Ovary (tissue), 7 donors: ENCODE measurements at regions not wholly inside any gene's neighbourhood (a gene's known extent, or its start where the extent isn't known, plus 50 kb on each side); places are given as distances from the start of the nearest gene placed in this dataset.
"Not testable (repeated sequence)": the region's sequence is repeated elsewhere in the genome, so short reads cannot be mapped to it uniquely, and the experiment has no call there.

Experiments used
- DNase-seq, 5 donors: peaks; one replicate each; pipeline ENCODE4 v3.0.0-alpha.2; 2019 to 2020
- H3K27ac ChIP-seq, 2 donors: fragments of 200-600 bp; one replicate each; pipeline versions ENCODE4 v1.5.1 to v1.8.0; 2019 to 2022
- H3K27me3 ChIP-seq: fragments of 200-600 bp; one replicate; pipeline ENCODE4 v1.8.0; 2022
- H3K36me3 ChIP-seq: fragments of 200-600 bp; sonication (generic); one replicate; pipeline ENCODE4 v1.5.1; 2019
- H3K4me1 ChIP-seq: one replicate; pipeline ENCODE4 v1.8.1; 2013; ENCODE audit warnings: mild to moderate bottlenecking, moderate library complexity; ENCODE audit not compliant: insufficient read depth
- H3K4me3 ChIP-seq: fragments of 200-600 bp; sonication (generic); one replicate; pipeline ENCODE4 v1.5.1; 2017
- H3K9me3 ChIP-seq, 2 donors: fragments of 200-600 bp in 1 of 2; sonication (generic) in 1 of 2; one replicate each; pipeline versions ENCODE4 v1.5.1 to v1.8.1; 2013 to 2019; ENCODE audit warnings: mild to moderate bottlenecking in 1 of 2, moderate library complexity in 1 of 2
- WGBS, 3 donors: extraction: QIAGEN DNeasy Blood & Tissue Kit in 1 of 3; methylation state at CpG; one replicate each; pipeline versions ENCODE4 v1.1.5 to v1.1.7; 2013 to 2017; 5-methylcytosine and 5-hydroxymethylcytosine counted together
- intact Hi-C, 4 donors: fragments of 100-400 bp; cut with DNase I; formaldehyde crosslinking; loops; one replicate each; pipeline versions ENCODE4 v1.11.0 to v1.15.1; 2022 to 2023
- donor health status: DM: no; HTN: no; CAD: no; lungs with moderate emphysema.
- donor health status: DM: no; HTN: no; CAD: no.
- donor health status: Bipolar disorder and iron deficiency.
- donor health status: DM: no; HTN: no; CAD: no.
- donor health status: DM: yes; HTN: yes; CAD: no.

DNA sequence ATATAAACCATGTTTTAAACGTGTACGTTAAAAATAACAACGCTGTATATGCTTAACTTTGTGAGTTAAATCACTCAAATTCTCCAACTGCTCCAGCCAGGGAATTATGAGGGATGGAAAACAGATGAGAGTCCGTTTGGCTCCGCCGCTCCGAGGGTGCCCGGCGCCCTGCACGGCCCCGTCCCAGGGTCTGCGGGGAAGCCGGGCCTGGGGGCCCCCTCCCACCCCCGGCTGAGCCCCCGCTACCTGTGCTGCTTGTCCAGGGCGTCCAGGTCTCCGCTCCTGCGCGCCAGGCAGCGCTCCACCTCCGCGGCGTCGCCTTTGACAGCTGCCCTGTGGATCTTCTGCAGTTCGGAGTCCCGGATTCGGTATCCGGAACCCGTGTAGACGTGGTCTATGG lies 415.5 kb downstream of the FOXD4L4 start:
- H3K27ac ChIP-seq, H3K27me3 ChIP-seq, intact Hi-C loops, H3K9me3 ChIP-seq, H3K4me1 ChIP-seq, H3K4me3 ChIP-seq, H3K36me3 ChIP-seq, DNase-seq: not testable (repeated sequence)
- 0% methylated on average over 10 of the region's 30 CpGs; no CpG with 5 or more reads in 2 of the 3 donors for WGBS, 3 donors

DNA sequence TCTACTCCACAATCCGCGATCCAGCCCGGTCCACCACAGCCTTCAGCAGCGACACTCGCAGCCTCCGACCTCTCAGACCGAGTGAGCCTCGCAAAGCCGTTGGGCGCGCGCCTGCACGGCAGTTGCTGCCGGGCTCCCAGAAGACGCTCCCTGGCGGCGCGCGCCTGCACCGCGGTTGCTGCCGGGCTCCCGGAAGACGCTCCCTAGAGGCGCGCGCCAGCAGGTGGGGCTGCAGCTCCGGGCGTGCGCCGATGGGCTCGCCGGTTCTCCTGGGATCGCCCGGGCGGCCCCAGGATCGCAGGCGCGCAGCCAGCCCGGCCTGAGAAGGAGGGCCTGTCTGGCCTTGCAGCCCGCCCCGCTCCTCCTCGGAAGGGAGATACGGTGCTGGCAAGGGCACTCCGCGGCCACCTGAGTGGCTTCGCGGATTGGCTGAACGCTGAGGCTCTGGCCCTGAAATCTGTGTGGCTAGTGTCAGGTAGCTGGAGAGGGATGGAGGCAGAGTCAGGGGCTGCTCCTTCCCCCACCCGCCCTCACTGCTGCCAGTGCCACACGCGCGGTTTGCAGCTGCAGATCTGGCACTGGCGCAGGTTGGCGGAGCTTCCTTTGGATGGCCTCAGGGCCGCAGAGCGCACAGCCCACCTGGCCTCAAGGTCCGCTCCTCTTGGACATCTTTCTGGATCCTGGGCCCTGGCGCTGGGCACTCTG lies 416.2 kb downstream of the FOXD4L4 start:
- H3K4me1 ChIP-seq, H3K9me3 ChIP-seq, H3K4me3 ChIP-seq, H3K27ac ChIP-seq, intact Hi-C loops, H3K36me3 ChIP-seq, H3K27me3 ChIP-seq: not testable (repeated sequence)
- 0% methylated on average over 5 to 30 of the region's 59 CpGs for WGBS, 3 donors
- peak in 2 of 5 donors; percentile 16 to 56 for DNase-seq

DNA sequence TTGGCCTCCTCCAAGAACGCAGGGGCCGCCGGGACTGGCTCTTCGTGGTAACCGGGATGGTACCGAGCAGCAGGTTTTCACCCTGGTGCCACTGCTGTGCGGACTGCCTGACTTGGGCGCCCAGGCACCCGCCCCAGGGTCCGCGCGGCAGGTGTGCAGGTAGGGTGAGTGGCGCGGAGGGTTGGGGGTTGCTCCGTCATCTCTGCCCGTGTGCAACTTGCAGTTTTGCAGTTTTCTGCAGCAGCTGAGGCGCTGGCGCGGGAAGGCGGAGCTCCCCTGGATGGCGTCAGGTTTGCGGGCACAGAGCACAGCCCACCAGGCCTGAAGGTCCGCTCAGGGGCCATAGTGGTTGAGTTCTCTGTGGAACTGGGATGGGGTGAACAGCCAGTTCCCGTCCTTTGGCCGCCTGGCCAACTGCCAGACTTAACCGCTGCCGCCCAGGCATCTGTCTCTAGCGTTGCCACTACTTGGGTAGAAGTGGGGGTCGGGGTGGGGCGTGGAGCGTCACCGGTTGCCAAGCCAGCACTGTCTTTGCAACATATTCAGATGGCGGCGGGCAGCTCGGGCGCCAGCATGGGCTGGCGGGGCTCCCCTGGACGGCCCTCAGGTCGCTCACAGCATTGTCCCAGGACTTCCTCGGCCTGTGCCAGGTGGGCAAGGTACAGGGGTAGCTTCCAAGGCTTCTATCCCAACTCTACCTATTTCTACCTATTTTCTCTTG lies 417.2 kb downstream of the FOXD4L4 start:
- peak in 1 of 5 donors; percentile 4 for DNase-seq
- intact Hi-C loops, H3K36me3 ChIP-seq, H3K4me3 ChIP-seq, H3K27ac ChIP-seq, H3K27me3 ChIP-seq, H3K4me1 ChIP-seq, H3K9me3 ChIP-seq: not testable (repeated sequence)
- 7 to 32% (median 18%) methylated on average over 3 to 20 of the region's 40 CpGs for WGBS, 3 donors

DNA sequence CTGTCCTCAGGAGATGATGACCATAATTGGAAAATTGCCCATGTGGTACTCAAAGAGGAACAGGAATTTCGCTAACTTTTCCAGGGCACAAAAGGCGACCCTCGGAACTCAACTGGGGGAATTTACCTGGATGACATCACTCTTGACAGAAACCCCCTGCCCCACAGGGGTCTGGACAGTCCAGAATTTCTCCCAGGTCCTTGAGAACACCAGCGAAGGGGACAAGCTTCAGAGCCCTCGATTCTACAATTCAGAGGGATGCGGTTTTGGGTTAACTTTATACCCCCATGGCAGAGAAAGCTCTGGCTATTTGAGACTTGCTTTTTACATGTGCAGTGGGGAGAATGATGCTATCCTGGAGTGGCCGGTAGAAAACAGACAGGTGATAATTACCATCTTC lies 445.4 kb downstream of the FOXD4L4 start:
- H3K27me3 ChIP-seq, H3K4me3 ChIP-seq, DNase-seq, H3K9me3 ChIP-seq, H3K27ac ChIP-seq, H3K36me3 ChIP-seq, H3K4me1 ChIP-seq, intact Hi-C loops: not testable (repeated sequence)
- 73 to 82% (median 78%) methylated on average over 5 to 7 of the region's 7 CpGs for WGBS, 3 donors

DNA sequence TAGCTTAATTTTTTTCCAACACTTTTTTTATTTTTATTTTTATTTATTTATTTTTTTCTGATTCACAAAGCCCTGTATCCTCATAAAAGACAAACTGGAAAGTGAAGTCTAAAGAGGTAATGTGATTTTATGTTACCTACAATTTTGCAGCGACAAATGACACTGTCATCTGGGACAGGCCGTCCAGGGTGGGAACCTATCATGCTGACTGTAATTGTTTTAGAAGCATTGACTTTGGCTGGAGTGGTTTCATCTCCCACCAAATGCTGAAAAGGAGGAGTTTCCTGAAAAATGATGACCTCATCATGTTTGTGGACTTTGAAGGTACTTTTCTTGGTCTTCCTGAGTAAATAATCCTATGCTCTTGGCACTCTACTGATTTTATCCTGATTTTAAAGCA lies 446.7 kb downstream of the FOXD4L4 start:
- DNase-seq, H3K4me1 ChIP-seq, H3K9me3 ChIP-seq, intact Hi-C loops, H3K36me3 ChIP-seq, H3K4me3 ChIP-seq, H3K27me3 ChIP-seq, H3K27ac ChIP-seq: not testable (repeated sequence)
- WGBS, 3 donors: 70 to 82% (median 78%) methylated on average over 2 of the region's 2 CpGs

DNA sequence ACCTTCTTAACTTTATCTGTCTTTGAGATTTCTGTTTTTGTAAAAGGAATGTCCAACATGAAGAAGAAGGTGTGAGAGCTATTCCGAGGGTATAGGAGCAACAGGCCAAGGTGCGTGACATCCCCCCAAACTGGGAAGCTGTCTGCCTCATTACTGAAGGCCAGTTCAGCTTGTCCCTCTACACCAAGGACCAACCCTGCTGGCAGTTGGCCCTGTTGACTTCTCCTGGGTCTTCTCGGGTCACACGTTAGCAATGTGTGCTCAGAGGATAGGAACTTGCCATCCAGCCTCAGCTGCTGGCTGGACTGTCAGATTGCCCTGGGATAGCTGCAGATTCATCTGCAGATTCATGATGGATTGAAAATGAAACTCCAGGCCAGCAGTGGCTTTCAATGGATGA lies 460.3 kb downstream of the FOXD4L4 start:
- H3K27me3 ChIP-seq, H3K36me3 ChIP-seq, H3K4me1 ChIP-seq, H3K27ac ChIP-seq, intact Hi-C loops, H3K9me3 ChIP-seq, DNase-seq, H3K4me3 ChIP-seq: not testable (repeated sequence)
- WGBS, 3 donors: 60 to 87% methylated on average over 2 of the region's 4 CpGs; no CpG with 5 or more reads in 1 of the 3 donors

DNA sequence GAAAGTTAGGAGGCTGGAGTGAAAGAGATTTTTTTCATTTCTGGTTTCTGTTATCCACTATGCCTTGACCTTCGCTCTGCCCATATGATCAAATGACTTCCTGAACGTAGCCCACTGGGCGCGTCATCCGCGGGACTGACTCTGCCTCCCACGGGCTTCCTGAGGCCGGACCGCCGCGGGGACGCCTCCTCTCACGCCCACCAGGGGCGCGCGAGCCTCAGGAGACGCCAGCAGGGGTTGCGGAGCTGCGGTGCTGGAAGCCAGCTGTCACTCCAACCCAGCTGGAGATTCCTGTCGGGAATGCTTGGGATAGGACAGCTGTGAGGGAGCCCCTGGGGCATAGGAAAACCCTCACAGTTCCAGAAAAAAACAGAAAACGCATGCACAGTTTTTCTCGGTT lies 461.5 kb downstream of the FOXD4L4 start:
- H3K4me3 ChIP-seq, H3K36me3 ChIP-seq, H3K9me3 ChIP-seq, intact Hi-C loops, H3K27ac ChIP-seq, DNase-seq, H3K4me1 ChIP-seq, H3K27me3 ChIP-seq: not testable (repeated sequence)
- 37 to 54% (median 47%) methylated on average over 3 to 19 of the region's 22 CpGs for WGBS, 3 donors

DNA sequence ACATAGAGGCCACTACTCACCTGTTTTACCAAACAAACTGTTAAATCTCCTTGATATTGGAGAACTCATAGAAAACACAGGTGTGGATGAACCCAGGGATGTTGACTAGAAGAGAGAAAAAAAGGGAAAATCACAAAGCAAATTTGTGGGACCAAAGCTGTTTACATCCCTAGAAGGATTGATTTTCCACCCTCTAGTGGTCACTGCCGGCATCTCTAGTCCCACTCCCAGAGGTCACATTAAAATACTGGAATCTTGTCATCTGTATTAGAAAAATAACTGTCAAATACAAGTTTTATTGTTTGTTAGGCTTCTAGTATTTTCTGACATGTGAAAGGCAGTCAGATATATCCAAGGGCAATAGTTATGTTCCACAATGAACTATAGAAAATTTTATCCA lies 469.7 kb downstream of the FOXD4L4 start:
- H3K27ac ChIP-seq, H3K4me1 ChIP-seq, H3K4me3 ChIP-seq, H3K27me3 ChIP-seq, H3K9me3 ChIP-seq, intact Hi-C loops, H3K36me3 ChIP-seq, DNase-seq: not testable (repeated sequence)
- no CpG with 5 or more reads among the region's 1 CpG for WGBS, 3 donors

DNA sequence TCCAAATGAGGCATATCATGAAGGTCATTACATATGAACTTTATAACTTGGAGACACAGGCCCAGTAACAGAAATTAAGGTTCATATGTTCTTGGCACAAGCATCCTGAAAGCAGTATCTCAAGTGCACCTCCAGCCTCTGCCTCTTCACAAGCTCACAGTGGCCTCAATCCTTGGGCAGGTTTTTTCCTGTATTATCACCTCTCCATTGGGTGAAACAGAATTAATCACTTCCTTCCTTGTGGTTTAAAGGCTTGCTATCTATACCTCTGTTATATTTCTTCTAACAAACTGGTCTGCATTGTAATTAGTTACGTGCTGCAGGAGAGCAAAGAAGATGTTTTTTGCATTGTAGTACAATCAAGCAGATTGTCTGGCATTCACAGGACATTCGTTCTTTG lies 471.0 kb downstream of the FOXD4L4 start:
- H3K27me3 ChIP-seq, H3K4me3 ChIP-seq, H3K9me3 ChIP-seq, intact Hi-C loops, DNase-seq, H3K4me1 ChIP-seq, H3K36me3 ChIP-seq, H3K27ac ChIP-seq: not testable (repeated sequence)
- WGBS, 3 donors: 71 to 91% methylated on average over 1 of the region's 2 CpGs; no CpG with 5 or more reads in 1 of the 3 donors

DNA sequence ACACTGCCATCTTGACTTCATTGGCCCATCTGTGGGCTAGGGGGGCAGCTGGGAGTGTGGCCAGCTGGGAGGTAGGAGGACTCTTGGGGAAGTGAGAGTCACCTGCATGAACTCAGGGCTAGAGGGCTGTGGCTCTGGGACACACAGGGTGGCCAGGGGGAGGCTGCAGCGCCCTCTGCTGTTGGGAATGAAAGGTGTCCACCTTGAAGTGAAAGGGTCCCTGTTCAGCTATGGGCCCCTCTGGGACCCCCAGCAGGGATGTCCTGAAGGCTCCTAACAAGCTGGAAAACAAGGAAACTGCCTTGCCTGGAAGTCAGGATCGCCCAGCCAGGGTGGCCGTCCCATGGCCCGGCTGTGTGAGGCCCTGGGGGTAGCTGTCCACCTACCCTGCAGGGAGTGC lies 507.8 kb downstream of the FOXD4L4 start:
- 73% methylated on average over 4 of the region's 4 CpGs; no CpG with 5 or more reads in 2 of the 3 donors for WGBS, 3 donors
- intact Hi-C loops, H3K4me3 ChIP-seq, DNase-seq, H3K36me3 ChIP-seq, H3K4me1 ChIP-seq, H3K9me3 ChIP-seq, H3K27me3 ChIP-seq, H3K27ac ChIP-seq: not testable (repeated sequence)

DNA sequence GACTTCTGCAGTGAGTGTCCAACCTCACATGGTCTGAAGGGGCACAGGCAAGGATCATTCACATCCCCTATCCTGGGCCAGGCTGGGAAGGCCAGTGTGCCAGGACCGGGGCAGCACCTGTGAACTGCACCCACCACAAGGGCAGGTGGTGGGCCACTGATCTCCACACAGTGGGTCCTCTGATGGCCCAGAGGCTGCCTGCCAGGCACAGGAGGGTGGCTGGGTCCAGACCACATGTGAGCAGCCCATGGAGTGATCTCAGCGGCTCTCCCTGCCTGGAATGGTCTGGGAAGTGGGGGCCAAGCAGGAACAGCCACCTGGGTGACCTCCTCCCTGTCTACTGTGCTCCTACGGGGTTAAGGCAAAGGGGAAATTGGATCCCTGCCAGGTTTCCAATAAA lies 508.5 kb downstream of the FOXD4L4 start:
- not testable (repeated sequence) for DNase-seq, H3K27me3 ChIP-seq

DNA sequence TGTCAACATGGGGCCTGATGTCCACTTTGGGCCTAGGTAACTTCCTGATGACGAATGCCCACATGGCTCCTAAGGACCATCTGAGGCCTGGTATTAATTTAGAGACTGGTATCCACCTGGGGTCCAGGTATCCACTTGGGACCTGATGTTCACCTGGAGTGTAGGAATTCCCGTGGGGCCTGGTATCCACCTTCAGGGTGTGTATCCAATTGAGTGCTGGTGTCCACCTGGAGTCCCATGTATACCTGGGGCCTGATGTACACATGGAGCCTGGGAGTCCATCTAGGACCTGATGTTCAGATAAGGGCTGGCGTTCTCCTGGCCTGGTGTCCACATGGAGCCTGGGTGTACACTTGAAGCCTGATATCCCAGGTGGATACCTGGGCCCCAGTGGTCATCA lies 520.6 kb downstream of the FOXD4L4 start:
- H3K36me3 ChIP-seq, H3K27ac ChIP-seq, H3K4me1 ChIP-seq, DNase-seq, H3K27me3 ChIP-seq, H3K9me3 ChIP-seq, H3K4me3 ChIP-seq, intact Hi-C loops: not testable (repeated sequence)
- WGBS, 3 donors: 84 to 100% methylated on average over 1 to 2 of the region's 3 CpGs; no CpG with 5 or more reads in 1 of the 3 donors

More for the DNA sequence above, 508.5 kb downstream of the FOXD4L4 start:
- H3K9me3 ChIP-seq, H3K4me3 ChIP-seq, intact Hi-C loops, H3K36me3 ChIP-seq, H3K27ac ChIP-seq, H3K4me1 ChIP-seq: not testable (repeated sequence)
- WGBS, 3 donors: 47 to 63% methylated on average over 3 of the region's 3 CpGs; no CpG with 5 or more reads in 1 of the 3 donors
